GM21367 (cell line): ENCODE measurements at regions not wholly inside any gene's neighbourhood (a gene's known extent, or its start where the extent isn't known, plus 50 kb on each side); places are given as distances from the start of the nearest gene placed in this dataset.

ENCODE experiments used
- ATAC-seq: cut with Tn5 transposase; IDR thresholded peaks from one replicate; pipeline ENCODE4 v1.9.1; 2021; ENCODE audit not compliant: unreplicated experiment

DNA sequence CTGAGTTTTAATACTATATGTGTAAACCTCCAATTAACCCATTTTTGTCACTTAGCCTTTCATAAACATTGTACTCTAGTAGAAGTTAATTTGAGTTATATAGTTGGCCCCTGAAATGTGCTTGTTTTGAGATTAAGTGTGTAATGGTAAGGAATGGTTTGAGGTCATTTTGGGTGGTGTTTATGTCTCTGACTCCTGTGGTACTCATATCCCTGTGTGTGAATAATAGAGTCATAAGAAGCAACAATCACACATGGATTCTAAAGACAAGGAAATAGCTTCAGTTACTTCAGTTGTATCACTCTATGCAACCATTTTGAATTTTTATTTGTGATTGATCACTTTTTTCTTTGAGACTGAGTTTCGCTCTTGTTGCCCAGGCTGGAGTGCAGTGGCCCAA lies 408.5 kb downstream of the MFSD1 start:
- no peak for ATAC-seq

DNA sequence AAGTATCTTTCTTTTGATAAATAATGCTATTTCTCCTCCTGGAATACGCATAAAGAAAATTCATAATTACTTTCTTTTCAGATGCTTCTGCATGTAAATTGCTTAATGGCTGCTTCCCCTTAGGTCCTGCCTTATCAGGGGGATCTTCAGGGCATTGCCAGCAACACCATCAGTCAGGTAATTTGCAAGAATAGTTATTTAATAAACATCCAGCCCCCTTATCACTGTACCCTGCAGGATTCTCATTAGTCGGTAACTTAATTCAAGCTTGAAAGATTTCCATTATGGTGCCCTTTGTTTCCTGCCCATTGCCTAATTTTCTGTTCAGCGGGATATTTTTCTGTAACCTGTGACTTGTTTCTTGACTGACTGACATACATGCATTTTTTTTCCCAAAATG lies 414.5 kb downstream of the MFSD1 start:
- ATAC-seq = no peak

DNA sequence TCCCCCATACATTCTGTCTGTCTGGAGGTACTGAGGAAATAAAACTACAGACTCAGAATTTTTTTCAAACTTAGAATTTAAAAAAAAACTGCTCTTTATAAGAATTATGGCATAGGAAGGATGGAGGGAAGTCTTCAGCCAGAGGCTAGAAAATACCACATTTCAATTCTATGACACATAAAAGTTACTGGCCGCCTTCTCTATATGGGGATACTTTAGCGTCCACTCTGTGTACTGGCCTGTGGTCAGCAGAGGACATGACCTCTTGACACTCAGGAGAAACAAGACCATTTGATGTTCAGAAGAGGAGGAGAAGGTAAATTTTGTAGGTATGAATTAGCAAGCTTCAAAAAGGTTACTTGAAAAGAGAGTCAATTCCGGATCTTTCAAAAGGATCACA lies 417.4 kb downstream of the MFSD1 start:
- no peak for ATAC-seq

DNA sequence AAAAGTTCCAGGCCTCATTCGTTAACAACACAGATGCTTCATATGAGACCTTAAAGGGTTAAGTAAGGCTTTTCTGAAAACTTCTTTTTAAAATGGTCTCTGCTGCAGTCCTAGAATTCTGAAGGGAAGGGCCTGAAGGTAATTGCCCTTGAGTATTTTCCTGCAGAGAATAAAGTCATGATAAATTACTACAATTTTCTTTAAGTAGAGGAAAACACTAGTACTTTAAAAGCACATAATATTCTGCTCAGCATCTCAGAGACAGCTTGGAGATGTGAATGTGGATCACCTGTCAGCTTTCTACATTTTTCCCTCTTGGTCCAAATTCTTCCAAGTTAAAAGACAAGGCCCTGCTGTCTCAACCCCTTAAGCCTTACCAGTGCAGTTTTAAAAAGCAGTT lies 419.5 kb downstream of the MFSD1 start:
- no peak for ATAC-seq

DNA sequence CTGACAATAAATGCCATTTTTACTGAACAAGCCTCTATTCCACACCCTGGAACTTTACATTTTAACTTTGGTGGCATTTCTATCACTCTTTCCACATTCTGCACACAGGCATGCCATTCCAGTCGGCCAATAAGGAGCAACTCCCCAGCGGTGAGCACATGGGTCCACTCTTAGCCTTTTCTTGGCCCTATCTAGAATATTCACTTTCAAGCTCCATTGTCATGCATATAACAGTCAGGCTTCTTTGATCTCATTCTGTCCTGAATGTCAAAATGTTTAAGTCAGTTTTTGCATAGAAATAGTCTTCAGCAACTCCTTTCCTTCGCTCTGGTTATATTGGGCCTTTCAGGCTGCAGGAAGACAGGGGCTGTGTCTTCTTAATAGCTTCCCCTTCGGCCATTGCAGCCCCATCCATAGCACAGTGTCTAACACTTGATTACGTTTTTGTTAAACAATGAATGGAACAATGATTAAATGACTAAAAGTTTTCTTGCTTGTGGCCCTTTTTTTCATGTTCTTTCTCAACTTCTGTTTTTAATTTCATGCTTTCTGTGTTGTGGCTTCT lies 427.3 kb downstream of the MFSD1 start:
- no peak for ATAC-seq

DNA sequence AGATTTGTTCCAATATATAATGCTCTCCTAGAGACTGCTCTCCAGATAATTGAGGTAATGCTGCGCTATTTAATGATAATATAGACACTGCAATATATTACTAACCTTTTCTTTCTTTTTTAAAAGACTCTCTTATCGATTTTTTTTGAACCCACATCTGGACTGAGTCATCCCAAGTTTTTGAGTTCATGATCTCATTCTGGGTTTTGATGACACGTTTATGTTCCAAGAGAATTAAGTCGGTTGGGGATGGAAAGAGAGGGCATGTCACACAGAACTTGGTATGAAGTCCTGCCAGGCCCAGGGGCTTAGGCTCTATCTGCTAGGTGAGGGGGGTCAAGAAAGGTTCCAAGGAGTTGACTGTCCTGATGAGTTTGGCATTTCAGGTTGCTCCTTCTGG lies 431.1 kb downstream of the MFSD1 start:
- ATAC-seq = no peak

DNA sequence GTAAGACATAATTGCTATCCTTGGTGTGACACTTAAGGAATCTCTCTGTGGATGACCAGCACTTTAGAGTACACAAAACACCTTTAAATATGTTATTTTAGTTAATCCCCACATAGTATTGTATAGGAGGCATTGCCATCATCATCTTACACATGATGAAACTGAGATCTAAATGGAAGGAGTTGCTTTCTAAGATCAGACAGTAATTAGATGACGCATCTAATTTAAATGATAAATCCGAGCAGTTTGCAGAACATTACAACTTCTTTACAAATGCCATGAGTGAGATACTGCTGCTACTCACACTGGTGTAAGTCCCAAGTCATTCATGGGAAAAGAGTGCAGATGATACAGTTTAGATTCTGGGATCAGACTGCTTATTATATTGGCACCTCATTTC lies 431.9 kb downstream of the MFSD1 start:
- no peak for ATAC-seq

DNA sequence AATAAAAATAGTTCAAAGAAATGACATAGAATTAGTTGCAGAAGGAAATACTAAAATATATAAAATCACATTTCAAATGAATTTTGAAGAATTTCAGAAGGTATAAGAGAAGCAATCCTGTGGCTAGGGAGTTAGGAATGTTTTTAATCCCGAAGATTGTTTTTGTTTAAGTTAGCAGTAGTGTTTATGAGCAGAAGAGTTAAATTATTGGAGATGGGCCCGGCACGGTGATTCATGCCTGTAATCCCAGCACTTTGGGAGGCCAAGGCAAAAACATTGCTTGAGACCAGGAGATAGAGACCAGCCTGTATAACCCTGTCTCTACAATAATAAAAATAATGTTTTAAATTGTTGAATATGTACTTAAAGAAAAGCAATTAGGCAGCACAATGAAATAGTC lies 432.5 kb downstream of the MFSD1 start:
- ATAC-seq = no peak

DNA sequence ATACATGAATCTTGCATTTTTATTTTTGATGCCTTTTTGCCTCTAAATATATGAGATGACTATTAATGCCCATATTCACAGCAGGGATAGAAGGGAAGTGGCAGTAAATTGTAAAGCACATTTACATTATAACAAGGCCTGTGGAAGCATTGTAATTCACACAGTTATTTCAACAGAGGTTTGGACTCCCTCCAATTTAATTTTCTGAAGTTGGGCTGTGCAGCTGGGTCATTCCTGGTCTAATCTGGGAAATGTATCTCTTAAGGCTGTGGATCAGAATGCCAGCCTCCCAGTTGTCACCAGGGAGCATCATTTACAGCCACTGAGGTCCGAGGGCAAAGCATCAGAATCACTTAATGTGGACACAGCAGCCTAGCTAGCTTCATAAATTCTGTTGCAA lies 434.5 kb downstream of the MFSD1 start:
- ATAC-seq = no peak

DNA sequence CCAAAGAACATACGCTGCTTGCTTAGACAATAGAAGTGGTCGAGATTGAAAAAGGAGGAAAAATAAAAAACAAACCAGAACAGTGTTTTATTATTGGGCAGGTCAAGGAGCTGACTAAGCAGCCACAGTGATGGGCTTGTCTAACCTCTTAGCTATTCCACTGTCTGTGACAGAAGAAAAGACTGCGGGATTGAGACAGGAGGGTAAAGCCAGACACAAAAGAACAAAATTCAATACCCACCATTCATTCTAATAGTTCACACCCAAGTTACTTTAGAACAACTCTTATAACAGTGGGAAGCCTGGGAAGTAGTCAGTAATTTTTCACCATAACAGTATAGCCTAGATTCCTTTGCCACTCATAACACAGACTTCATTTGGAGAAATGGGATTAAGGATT lies 435.4 kb downstream of the MFSD1 start:
- no peak for ATAC-seq

DNA sequence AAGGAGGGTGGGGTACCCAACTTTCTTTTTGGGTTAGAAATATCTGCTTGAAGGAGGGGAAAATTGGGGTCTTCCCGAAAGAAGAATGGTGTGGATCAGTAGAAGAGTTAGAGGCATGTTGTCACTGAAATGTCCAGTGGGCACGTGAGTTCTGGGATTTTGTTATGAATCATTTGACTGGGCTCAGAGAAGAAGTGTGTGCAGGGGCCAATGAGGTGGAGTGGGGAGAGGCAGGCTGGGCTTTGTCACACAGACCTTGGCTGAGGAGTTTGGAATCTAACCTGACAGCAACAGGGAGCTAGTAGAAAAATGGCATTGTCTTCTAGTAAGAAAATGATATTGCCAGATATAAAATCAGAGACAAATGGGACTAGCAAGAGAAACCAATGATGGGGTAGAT lies 436.8 kb downstream of the MFSD1 start:
- ATAC-seq = no peak

DNA sequence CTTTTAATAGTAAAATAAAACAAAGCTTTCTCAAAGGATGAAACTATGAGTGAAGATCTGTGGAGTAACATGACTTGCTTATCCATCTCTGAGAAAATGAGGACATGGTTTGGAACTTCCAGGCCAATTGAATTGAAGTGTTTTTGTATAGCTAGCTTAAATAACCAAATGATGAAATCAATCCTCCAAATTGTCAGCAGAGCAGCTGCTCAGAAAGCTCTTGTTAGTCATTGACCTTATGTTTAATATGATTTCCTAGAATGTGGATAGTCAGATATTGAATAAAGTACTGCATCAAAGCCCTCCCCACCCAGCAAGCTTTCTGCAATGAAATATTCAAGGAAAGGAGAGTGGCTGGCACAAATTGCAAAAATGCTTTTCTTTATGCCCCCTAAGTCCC lies 437.2 kb downstream of the MFSD1 start:
- no peak for ATAC-seq

DNA sequence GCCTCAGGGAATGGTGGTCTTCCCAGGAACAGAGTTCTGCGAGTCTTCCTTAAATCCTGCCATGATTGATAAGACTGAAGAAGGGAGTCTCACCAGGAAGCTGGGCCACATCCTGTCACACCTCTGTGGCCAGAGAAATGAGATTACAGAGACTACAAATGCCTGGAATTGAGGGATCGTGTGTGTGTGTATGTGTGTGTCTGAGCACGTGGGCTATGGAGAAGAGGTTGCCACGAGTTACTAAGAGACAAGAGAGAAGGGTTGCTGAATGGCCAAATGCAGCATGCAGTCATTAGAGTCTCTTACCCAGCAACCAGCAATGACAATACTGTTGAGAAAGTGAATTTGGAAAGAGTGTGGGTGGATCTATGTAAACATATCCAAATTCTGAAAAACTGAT lies 443.1 kb downstream of the MFSD1 start:
- ATAC-seq = no peak

DNA sequence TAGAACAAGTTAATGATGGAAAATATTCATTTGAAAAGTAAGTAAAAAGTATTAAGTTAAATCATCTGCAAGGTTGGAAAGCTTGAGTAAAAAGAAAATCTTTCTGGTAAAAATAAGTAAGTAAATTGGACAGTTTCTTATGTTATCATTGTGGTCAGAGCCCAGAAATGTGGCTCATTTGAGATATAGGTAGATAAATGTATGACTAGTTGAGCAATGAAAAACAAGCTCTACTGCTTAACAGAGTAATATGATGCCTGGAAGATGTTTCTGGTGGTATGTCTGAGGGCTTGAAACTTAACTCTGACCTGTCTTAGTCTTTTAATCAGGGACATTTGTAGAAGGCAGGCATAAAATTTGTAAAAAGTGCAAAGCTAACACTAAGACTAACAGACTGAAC lies 444.0 kb downstream of the MFSD1 start:
- ATAC-seq = no peak

DNA sequence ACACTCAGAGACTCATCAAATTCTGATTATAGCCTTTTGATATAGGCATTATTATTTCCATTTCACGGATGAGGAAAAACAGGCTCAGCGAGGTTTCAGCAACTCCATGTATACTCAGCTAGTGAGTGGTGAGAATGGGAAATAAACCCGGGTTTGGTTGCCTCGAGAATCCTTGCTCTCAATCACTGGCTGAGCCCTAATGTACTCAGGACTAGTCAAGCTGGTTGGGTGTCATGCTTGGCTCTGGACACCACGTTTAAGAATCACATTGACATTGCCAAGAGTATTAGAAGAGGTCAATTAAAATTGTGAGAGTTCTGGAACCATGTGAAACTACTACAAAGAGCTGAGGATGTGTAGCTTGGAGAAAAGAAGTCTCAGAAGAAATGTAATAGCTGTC lies 444.5 kb downstream of the MFSD1 start:
- ATAC-seq = no peak

DNA sequence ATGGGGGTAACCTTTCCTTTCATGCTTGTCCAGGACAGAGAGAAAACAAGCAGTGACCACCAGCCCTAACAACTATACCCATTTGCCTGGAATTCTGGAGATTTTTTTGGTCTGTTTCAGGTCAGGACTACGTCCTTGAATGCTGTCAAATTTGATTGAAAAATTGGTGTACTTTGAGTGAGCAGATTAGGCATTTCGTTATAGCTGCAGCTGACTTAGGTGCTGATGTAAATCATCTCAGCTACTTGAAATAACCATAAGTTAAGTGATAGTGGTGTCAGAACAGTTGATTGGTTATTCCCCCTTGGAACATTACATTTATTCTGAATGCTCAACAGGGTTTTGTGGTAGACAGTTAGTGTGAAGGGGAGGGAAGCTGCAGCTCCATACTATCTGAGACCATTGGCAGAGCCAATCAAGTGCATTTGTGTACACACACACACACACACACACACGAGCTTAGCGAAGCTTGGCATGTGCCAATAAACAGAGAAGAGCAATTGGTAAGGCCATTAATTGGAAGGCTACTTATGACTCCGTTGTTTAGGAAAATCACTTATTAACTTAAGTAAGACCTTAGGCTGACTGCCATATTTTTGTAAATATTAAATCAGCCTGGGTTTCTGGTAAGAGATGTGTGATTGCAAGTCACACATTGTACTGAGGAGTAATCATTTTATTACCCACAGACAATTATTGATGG lies 447.8 kb downstream of the MFSD1 start:
- ATAC-seq = no peak

DNA sequence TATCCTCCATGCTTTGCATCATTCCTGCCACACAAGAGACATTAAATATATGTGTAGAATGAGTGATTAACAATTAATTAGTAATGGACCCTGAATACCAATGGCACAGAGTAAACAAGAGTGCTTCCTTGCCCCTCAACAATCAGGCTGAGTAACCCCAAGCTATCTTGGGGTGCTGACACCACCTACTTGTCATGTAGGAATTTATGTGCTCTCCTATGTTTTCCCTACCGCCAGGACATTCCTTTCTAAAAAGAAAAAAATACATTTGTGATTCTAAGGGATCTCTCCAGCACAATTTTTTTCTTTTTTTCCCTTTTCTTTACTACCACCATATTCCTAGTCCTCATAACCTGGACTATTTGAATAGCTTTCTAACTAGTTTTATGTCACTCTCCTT lies 449.1 kb downstream of the MFSD1 start:
- no peak for ATAC-seq

DNA sequence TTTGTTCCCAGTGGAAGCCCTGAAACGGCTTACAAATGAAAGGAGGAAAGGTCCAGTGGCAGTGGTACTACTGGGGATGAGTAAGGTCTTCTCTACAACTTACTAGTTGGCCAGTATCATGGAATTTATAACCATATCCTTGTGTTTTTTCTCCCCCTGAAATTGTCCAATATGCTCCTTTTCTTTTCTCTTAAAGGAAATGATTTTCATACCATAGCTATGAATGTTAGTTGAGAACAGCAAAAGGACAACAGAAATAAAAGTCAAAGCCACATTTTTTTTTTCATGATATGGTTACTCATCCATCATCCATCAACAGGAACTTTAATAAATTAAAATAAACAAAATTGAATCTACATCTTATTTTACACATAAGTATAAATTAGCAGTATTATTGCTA lies 450.4 kb downstream of the MFSD1 start:
- no peak for ATAC-seq

DNA sequence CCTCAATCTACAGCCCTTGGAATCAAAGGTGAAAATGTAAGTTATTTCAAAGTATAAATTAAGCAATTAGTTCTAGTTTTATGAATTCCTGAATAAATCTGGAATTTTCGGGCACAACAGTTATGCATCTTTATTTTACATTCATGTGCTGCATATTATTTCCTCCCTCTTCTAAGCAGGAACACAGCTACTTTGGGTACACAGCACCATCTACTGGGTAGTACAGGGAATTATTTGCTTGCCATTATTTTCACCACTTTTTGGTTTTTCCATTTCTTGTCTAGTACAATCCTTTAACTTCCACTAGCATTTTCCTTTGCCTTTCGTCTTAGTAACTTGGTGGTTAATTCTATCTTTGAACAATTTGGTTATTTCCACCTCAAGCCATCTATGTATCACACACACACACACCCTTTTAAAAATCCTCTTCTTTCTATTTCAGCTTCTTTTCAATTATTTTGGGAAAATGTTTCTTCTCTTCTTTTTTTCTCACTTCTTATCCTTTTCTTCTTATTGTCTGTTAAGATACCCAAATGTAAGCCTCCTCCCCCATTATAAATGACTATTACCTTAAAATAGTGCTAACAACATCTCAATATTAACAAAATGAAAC lies 451.0 kb downstream of the MFSD1 start:
- no peak for ATAC-seq

DNA sequence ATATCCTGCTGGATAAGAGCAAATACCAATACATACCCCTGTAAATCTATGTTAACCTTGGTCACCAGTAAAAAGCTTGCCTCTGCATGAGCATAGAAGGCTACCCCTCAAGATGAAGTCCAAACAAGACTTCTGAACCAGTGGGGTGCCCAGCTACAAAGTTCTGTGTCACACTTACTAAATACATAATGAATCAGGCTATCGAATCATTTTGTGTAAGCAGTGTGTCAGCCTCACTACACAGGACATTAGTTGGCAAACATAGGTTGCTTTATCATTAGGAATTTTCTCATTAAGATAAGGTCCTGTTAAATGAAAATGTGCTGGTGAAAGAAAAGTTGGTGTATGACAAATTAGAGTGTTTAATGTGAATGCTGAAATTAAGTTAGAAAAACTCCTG lies 452.0 kb downstream of the MFSD1 start:
- no peak for ATAC-seq

DNA sequence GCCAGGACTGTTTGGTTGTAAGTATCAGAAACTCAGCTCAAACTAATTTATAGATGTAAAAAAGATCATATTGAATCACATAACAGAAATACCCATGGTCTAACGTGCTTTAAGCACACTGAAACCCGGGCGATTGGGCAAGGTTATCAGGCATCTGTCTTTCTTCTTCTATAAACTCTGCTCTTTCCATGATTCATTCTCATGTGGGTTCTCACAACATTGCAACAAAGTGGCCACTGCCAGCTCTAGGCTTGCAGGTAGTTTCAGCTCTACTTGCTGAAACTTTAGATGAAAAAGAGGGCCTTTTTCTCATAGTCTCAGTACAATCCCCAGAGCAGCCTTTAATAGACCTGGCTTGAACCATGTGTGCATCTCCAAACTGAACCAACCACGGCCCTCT lies 456.1 kb downstream of the MFSD1 start:
- ATAC-seq = no peak

DNA sequence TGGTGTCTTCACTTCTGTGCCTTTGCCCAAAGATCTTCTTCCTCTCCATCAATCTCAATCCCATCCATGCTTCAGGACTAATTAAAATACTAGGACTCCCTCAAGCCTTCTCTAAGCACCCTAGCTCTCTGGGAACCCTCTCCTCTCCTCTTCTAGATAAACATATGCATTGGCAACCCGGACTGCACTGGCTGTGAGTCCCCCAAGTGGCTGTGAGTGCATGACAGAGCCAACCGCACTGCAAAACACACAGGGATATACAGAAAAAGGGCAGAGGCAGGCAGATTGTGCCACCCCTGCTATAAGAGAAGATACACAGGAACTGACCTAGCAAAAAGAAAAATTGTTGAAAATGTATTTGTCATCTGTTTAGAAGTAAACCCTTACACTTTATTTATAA lies 457.1 kb downstream of the MFSD1 start:
- ATAC-seq = no peak
